GM13976 (cell line): ENCODE measurements at regions not wholly inside any gene's neighbourhood (a gene's known extent, or its start where the extent isn't known, plus 50 kb on each side); places are given as distances from the start of the nearest gene placed in this dataset.

ENCODE experiments used
- DNase-seq: peaks from one replicate; pipeline ENCODE4 v3.0.0; 2012; ENCODE audit warnings: low spot score
- CTCF ChIP-seq: IDR thresholded peaks from 2 replicates; pipeline ENCODE4 v1.5.1; 2012; ENCODE audit warnings: borderline replicate concordance, mild to moderate bottlenecking; ENCODE audit not compliant: insufficient read depth; ENCODE audit errors: extremely low read depth, missing control alignments, control extremely low read depth
- in situ Hi-C: fragments of 300-500 bp; cut with MboI; formaldehyde crosslinking; loops from one replicate; pipeline ENCODE4 v1.12.0; 2022; ENCODE audit warnings: low sequenced_read_pairs, mixed read lengths, inconsistent platforms; ENCODE audit not compliant: unreplicated experiment

- in situ Hi-C loops: no loop called here
- TF ChIP-seq CTCF: no peak
- no peak for DNase-seq
Observed at GRCh38 chr12:58602736-58603135, 317.6 kb downstream of the LRIG3 start.

- in situ Hi-C loops: no loop called here
- no peak for TF ChIP-seq CTCF
- no peak for DNase-seq
Observed at GRCh38 chr12:58607805-58608204, 312.5 kb downstream of the LRIG3 start.

- in situ Hi-C loops: no loop called here
- DNase-seq: no peak
- TF ChIP-seq CTCF: no peak
Observed at GRCh38 chr12:58608711-58609110, 311.6 kb downstream of the LRIG3 start.

- DNase-seq: no peak
- in situ Hi-C loops: no loop called here
- no peak for TF ChIP-seq CTCF
Observed at GRCh38 chr12:58615047-58615446, 305.3 kb downstream of the LRIG3 start.

- no peak for DNase-seq
- in situ Hi-C loops: no loop called here
- TF ChIP-seq CTCF: no peak
Observed at GRCh38 chr12:58615576-58615975, 304.7 kb downstream of the LRIG3 start.

- TF ChIP-seq CTCF: no peak
- DNase-seq: no peak
- in situ Hi-C loops: no loop called here
Observed at GRCh38 chr12:58616618-58617017, 303.7 kb downstream of the LRIG3 start.

GRCh38 chr12:58621126-58621525 is 299.2 kb downstream of the LRIG3 start:
- no peak for DNase-seq
- in situ Hi-C loops: no loop called here
- TF ChIP-seq CTCF: no peak
